HG03139 (cell line): ENCODE measurements at regions not wholly inside any gene's neighbourhood (a gene's known extent, or its start where the extent isn't known, plus 50 kb on each side); places are given as distances from the start of the nearest gene placed in this dataset.
A peak's percentile ranks its signal among the peaks of the same experiment; 100 is the strongest.
"Not testable (repeated sequence)": the region's sequence is repeated elsewhere in the genome, so short reads cannot be mapped to it uniquely, and the experiment has no call there.

ENCODE experiments used
- ATAC-seq: cut with Tn5 transposase; IDR thresholded peaks from one replicate; pipeline ENCODE4 v1.9.1; 2021; ENCODE audit not compliant: unreplicated experiment

- ATAC-seq = no peak
Measured at GRCh38 chr3:170814822-170815221, 55.2 kb downstream of the RPL22L1 start.

GRCh38 chr3:170813266-170813665 lies 56.7 kb downstream of the RPL22L1 start:
- ATAC-seq = no peak

- ATAC-seq = peak; percentile 68
Measured at GRCh38 chr3:170811928-170812591, 57.9 kb downstream of the RPL22L1 start.

- no peak for ATAC-seq
Measured at GRCh38 chr3:170811515-170811914, 58.5 kb downstream of the RPL22L1 start.

GRCh38 chr3:170809975-170810357 lies 60.0 kb downstream of the RPL22L1 start:
- no peak for ATAC-seq

- ATAC-seq = no peak
Measured at GRCh38 chr3:170809007-170809974, 60.7 kb downstream of the RPL22L1 start.

- ATAC-seq = no peak
Measured at GRCh38 chr3:170808041-170808440, 62.0 kb downstream of the RPL22L1 start.

- ATAC-seq = no peak
Measured at GRCh38 chr3:170806676-170807075, 63.3 kb downstream of the RPL22L1 start.

- ATAC-seq = no peak
Measured at GRCh38 chr3:170806141-170806540, 63.9 kb downstream of the RPL22L1 start.

GRCh38 chr3:170805296-170805695 lies 64.7 kb downstream of the RPL22L1 start:
- ATAC-seq = not testable (repeated sequence)

GRCh38 chr3:170804634-170805033 lies 65.4 kb downstream of the RPL22L1 start:
- ATAC-seq = not testable (repeated sequence)

GRCh38 chr3:170804078-170804477 lies 65.9 kb downstream of the RPL22L1 start:
- no peak for ATAC-seq

GRCh38 chr3:170802164-170803151 lies 67.5 kb downstream of the RPL22L1 start:
- ATAC-seq = no peak

- no peak for ATAC-seq
Measured at GRCh38 chr3:170801597-170801996, 68.4 kb downstream of the RPL22L1 start.

GRCh38 chr3:170800275-170800674 lies 69.7 kb downstream of the RPL22L1 start:
- not testable (repeated sequence) for ATAC-seq

GRCh38 chr3:170799009-170799408 lies 71.0 kb downstream of the RPL22L1 start:
- no peak for ATAC-seq

GRCh38 chr3:170797685-170798084 lies 72.3 kb downstream of the RPL22L1 start:
- ATAC-seq = no peak

GRCh38 chr3:170792471-170792870 lies 77.5 kb downstream of the RPL22L1 start:
- no peak for ATAC-seq

- no peak for ATAC-seq
Measured at GRCh38 chr3:170790647-170791046, 79.3 kb downstream of the RPL22L1 start.

- ATAC-seq = no peak
Measured at GRCh38 chr3:170787464-170787863, 82.5 kb downstream of the RPL22L1 start.

- ATAC-seq = no peak
Measured at GRCh38 chr3:170785454-170785853, 84.5 kb downstream of the RPL22L1 start.
